Fibroblast of peridontal ligament (primary cell): ENCODE measurements at regions not wholly inside any gene's neighbourhood (a gene's known extent, or its start where the extent isn't known, plus 50 kb on each side); places are given as distances from the start of the nearest gene placed in this dataset.

Source experiments
- DNase-seq: peaks from one replicate; pipeline ENCODE4 v3.0.0-alpha.2; 2010; ENCODE audit errors: extremely low read depth

- DNase-seq = no peak
Observed at GRCh38 chr1:50358962-50359361, 64.3 kb downstream of the DMRTA2 start.

- DNase-seq = no peak
Observed at GRCh38 chr1:50357186-50357585, 66.1 kb downstream of the DMRTA2 start.

GRCh38 chr1:50354813-50355212, 68.4 kb downstream of the DMRTA2 start:
- no peak for DNase-seq

- DNase-seq = no peak
Observed at GRCh38 chr1:50352428-50352827, 70.8 kb downstream of the DMRTA2 start.

- DNase-seq = no peak
Observed at GRCh38 chr1:50350868-50351267, 72.4 kb downstream of the DMRTA2 start.

GRCh38 chr1:50350421-50350820, 72.8 kb downstream of the DMRTA2 start:
- DNase-seq = no peak

- no peak for DNase-seq
Observed at GRCh38 chr1:50349242-50349565, 74.0 kb downstream of the DMRTA2 start.

GRCh38 chr1:50348449-50349241, 74.6 kb downstream of the DMRTA2 start:
- peak; percentile 81 for DNase-seq

GRCh38 chr1:50347933-50348332, 75.3 kb downstream of the DMRTA2 start:
- DNase-seq = no peak

GRCh38 chr1:50346621-50347020, 76.6 kb downstream of the DMRTA2 start:
- no peak for DNase-seq

GRCh38 chr1:50343323-50343722, 79.9 kb downstream of the DMRTA2 start:
- no peak for DNase-seq

- no peak for DNase-seq
Observed at GRCh38 chr1:50342525-50342924, 80.7 kb downstream of the DMRTA2 start.

- DNase-seq = no peak
Observed at GRCh38 chr1:50335036-50335435, 88.2 kb downstream of the DMRTA2 start.

GRCh38 chr1:50333595-50333974, 89.7 kb downstream of the DMRTA2 start:
- no peak for DNase-seq

- no peak for DNase-seq
Observed at GRCh38 chr1:50332941-50333594, 90.2 kb downstream of the DMRTA2 start.

- no peak for DNase-seq
Observed at GRCh38 chr1:50329332-50329932, 93.8 kb downstream of the DMRTA2 start.

- no peak for DNase-seq
Observed at GRCh38 chr1:50328552-50328951, 94.7 kb downstream of the DMRTA2 start.

- DNase-seq = no peak
Observed at GRCh38 chr1:50326026-50326425, 97.2 kb downstream of the DMRTA2 start.

GRCh38 chr1:50322579-50322978, 100.7 kb downstream of the DMRTA2 start:
- no peak for DNase-seq

GRCh38 chr1:50318428-50318827, 104.8 kb downstream of the DMRTA2 start:
- no peak for DNase-seq

- DNase-seq = peak; percentile 4
Observed at GRCh38 chr1:50308878-50309277, 114.4 kb downstream of the DMRTA2 start.

- DNase-seq = no peak
Observed at GRCh38 chr1:50305808-50306207, 117.4 kb downstream of the DMRTA2 start.

- no peak for DNase-seq
Observed at GRCh38 chr1:50300297-50300696, 122.9 kb downstream of the DMRTA2 start.
